Neutrophil (primary cell): ENCODE measurements at regions not wholly inside any gene's neighbourhood (a gene's known extent, or its start where the extent isn't known, plus 50 kb on each side); places are given as distances from the start of the nearest gene placed in this dataset.

Experiments
- H3K27ac ChIP-seq: fragments of 200-600 bp; sonication (generic); 2 replicates; pipeline ENCODE4 v1.5.1; 2016; ENCODE audit warnings: mild to moderate bottlenecking, moderate library complexity
- H3K27me3 ChIP-seq: fragments of 200-600 bp; sonication (generic); 2 replicates; pipeline ENCODE4 v1.6.0; 2016; ENCODE audit warnings: mild to moderate bottlenecking
- H3K36me3 ChIP-seq: fragments of 200-600 bp; sonication (generic); 2 replicates; pipeline ENCODE4 v1.5.1; 2017
- H3K4me1 ChIP-seq, 2 experiments: fragments of 200-600 bp in 1 of 2; sonication (generic) in 1 of 2; 1 replicate in 1 of 2; 2 replicates in 1 of 2; pipeline versions ENCODE4 v1.5.1 to v1.6.1; 2013 to 2016; ENCODE audit warnings: low read depth in 1 of 2, low read length in 1 of 2, mild to moderate bottlenecking in 1 of 2, moderate library complexity in 1 of 2; ENCODE audit not compliant: control insufficient read depth in 1 of 2, insufficient read depth in 1 of 2
- H3K4me3 ChIP-seq, 2 experiments: fragments of 200-600 bp in 1 of 2; sonication (generic) in 1 of 2; 1 replicate in 1 of 2; 2 replicates in 1 of 2; pipeline ENCODE4 v1.5.1; 2013 to 2016; ENCODE audit warnings: low read depth in 1 of 2, low read length in 1 of 2, mild to moderate bottlenecking in 1 of 2, moderate library complexity in 1 of 2
- H3K9me3 ChIP-seq: fragments of 200-600 bp; sonication (generic); 2 replicates; pipeline ENCODE4 v1.5.1; 2016
- TF ChIP-seq, protein P1 (sequence below): fragments of 200-600 bp; sonication (generic); IDR thresholded peaks from 2 replicates; pipeline ENCODE4 v1.5.1; 2016; ENCODE audit warnings: antibody characterized with exemption

- H3K27me3 ChIP-seq: peaks cover 6% of the 10 kb centered on the region
- no peaks in the 10 kb centered on the region for H3K4me1 ChIP-seq
- no peak overlapping the region for H3K4me3 ChIP-seq
- H3K9me3 ChIP-seq: no peaks in the 10 kb centered on the region
- TF ChIP-seq, protein P1, sequence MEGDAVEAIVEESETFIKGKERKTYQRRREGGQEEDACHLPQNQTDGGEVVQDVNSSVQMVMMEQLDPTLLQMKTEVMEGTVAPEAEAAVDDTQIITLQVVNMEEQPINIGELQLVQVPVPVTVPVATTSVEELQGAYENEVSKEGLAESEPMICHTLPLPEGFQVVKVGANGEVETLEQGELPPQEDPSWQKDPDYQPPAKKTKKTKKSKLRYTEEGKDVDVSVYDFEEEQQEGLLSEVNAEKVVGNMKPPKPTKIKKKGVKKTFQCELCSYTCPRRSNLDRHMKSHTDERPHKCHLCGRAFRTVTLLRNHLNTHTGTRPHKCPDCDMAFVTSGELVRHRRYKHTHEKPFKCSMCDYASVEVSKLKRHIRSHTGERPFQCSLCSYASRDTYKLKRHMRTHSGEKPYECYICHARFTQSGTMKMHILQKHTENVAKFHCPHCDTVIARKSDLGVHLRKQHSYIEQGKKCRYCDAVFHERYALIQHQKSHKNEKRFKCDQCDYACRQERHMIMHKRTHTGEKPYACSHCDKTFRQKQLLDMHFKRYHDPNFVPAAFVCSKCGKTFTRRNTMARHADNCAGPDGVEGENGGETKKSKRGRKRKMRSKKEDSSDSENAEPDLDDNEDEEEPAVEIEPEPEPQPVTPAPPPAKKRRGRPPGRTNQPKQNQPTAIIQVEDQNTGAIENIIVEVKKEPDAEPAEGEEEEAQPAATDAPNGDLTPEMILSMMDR: no peak
- no peak overlapping the region for H3K27ac ChIP-seq
- H3K36me3 ChIP-seq: no peaks in the 10 kb centered on the region
Observed at GRCh38 chr10:78717200-78717599, 351.6 kb upstream of the ZMIZ1 start.

- H3K27me3 ChIP-seq: peaks cover 6% of the 10 kb centered on the region
- H3K9me3 ChIP-seq: no peaks in the 10 kb centered on the region
- no peaks in the 10 kb centered on the region for H3K4me1 ChIP-seq
- H3K36me3 ChIP-seq: no peaks in the 10 kb centered on the region
- H3K4me3 ChIP-seq: no peak overlapping the region
- H3K27ac ChIP-seq: no peak overlapping the region
- TF ChIP-seq, protein P1: no peak
Observed at GRCh38 chr10:78718032-78718572, 350.7 kb upstream of the ZMIZ1 start.

DNA sequence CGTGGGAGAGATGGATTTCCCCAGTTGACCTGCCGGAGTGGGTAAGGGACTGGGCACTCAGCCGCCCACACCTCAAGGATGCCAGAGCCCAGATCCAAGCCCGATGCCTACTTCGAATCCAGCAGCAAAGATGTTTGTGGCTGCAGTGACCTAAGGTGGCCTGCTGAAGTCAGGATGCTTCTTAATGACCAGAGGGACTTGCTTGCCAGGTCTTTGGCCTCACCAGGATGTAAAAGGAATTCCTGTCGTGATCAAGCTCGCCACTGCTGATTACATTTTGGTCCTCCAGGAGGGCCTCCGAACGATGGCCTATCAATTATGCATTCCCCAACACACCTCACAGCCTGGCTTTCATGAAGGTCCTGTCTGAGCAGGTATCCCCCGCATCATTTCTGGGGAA is 349.5 kb upstream of the ZMIZ1 start:
- Histone ChIP-seq H3K36me3 (no peaks in the 10 kb centered on the region), H3K4me1 (no peaks in the 10 kb centered on the region), H3K4me3 (no peak overlapping the region), H3K9me3 (no peaks in the 10 kb centered on the region), H3K27me3 (peaks cover 6% of the 10 kb centered on the region), H3K27ac (no peak overlapping the region)
- TF ChIP-seq, protein P1: no peak

DNA sequence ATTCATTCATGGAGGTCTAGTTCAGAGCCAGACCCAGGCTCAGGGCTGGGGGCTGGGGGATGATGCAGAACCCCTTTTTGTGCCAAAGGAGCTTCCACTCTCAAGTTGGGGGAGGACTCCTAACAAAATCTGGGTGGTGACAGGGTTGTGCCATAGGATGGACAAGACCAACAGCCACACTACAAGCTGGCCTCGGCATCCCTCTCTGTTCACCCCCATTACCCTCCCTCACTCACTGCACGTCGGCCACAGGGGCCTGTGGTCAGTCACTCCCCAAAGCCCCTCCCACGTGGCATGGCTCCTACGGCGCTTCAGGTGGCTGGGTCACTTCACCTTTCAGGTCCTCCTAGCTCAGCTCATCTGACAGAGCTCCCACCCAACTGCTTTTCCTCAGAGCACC is 348.7 kb upstream of the ZMIZ1 start:
- Histone ChIP-seq H3K4me3 (no peak overlapping the region), H3K4me1 (no peaks in the 10 kb centered on the region), H3K36me3 (no peaks in the 10 kb centered on the region), H3K9me3 (no peaks in the 10 kb centered on the region), H3K27ac (no peak overlapping the region), H3K27me3 (peaks cover 11% of the 10 kb centered on the region)
- TF ChIP-seq, protein P1: no peak

- TF ChIP-seq, protein P1: no peak
- peaks cover 11% of the 10 kb centered on the region for H3K27me3 ChIP-seq
- no peaks in the 10 kb centered on the region for H3K9me3 ChIP-seq
Observed at GRCh38 chr10:78721231-78721630, 347.5 kb upstream of the ZMIZ1 start.

GRCh38 chr10:78724846-78725245 is 343.9 kb upstream of the ZMIZ1 start:
- no peaks in the 10 kb centered on the region for H3K36me3 ChIP-seq
- TF ChIP-seq, protein P1: no peak
- no peaks in the 10 kb centered on the region for H3K4me1 ChIP-seq
- H3K27ac ChIP-seq: no peak overlapping the region
- H3K27me3 ChIP-seq: peaks cover 23% of the 10 kb centered on the region
- no peak overlapping the region for H3K4me3 ChIP-seq
- no peaks in the 10 kb centered on the region for H3K9me3 ChIP-seq

More at GRCh38 chr10:78721231-78721630, 347.5 kb upstream of the ZMIZ1 start:
- Histone ChIP-seq H3K36me3 (no peaks in the 10 kb centered on the region), H3K4me3 (no peak overlapping the region), H3K27ac (no peak overlapping the region), H3K4me1 (no peaks in the 10 kb centered on the region)
